GM23338 (cell line): ENCODE measurements at regions not wholly inside any gene's neighbourhood (a gene's known extent, or its start where the extent isn't known, plus 50 kb on each side); places are given as distances from the start of the nearest gene placed in this dataset.

Source experiments
- ATAC-seq: fragments of 200-7000 bp; cut with Tn5 transposase; 3 replicates; pipeline ENCODE4 v1.9.1; 2020
- DNase-seq: peaks from one replicate; pipeline ENCODE4 v3.0.0-alpha.2; 2015; ENCODE audit warnings: low spot score
- H2AFZ ChIP-seq: fragments of 200-600 bp; sonication (generic); 2 replicates; pipeline ENCODE4 v1.8.0; 2016; ENCODE audit warnings: antibody characterized with exemption, mild to moderate bottlenecking, moderate library complexity
- H3F3A ChIP-seq: fragments of 200-600 bp; sonication (generic); replicated peaks from 2 replicates; pipeline ENCODE4 v1.8.0; 2017; ENCODE audit warnings: antibody characterized with exemption, mixed run types, low read depth
- H3K27ac ChIP-seq: fragments of 200-600 bp; sonication (generic); 2 replicates; pipeline ENCODE4 v1.6.1; 2016; ENCODE audit warnings: low read depth
- H3K27me3 ChIP-seq: fragments of 200-600 bp; sonication (generic); 2 replicates; pipeline ENCODE4 v1.8.0; 2016; ENCODE audit warnings: mild to moderate bottlenecking, mixed run types, moderate library complexity; ENCODE audit not compliant: insufficient read depth
- H3K36me3 ChIP-seq: fragments of 200-600 bp; sonication (generic); 2 replicates; pipeline ENCODE4 v1.8.0; 2016; ENCODE audit warnings: mild to moderate bottlenecking; ENCODE audit not compliant: insufficient read depth
- H3K4me1 ChIP-seq: fragments of 200-600 bp; sonication (generic); 2 replicates; pipeline ENCODE4 v1.8.0; 2016; ENCODE audit warnings: mild to moderate bottlenecking, moderate library complexity; ENCODE audit not compliant: insufficient read depth
- H3K4me2 ChIP-seq: fragments of 200-600 bp; sonication (generic); 2 replicates; pipeline ENCODE4 v1.7.1; 2017; ENCODE audit warnings: mixed run types
- H3K4me3 ChIP-seq: fragments of 200-600 bp; sonication (generic); 2 replicates; pipeline ENCODE4 v1.6.1; 2016; ENCODE audit warnings: mixed run types
- H3K79me2 ChIP-seq: fragments of 200-600 bp; sonication (generic); replicated peaks from 2 replicates; pipeline ENCODE4 v1.8.0; 2017; ENCODE audit warnings: mild to moderate bottlenecking; ENCODE audit not compliant: insufficient read depth
- H3K9me2 ChIP-seq: fragments of 200-600 bp; sonication (generic); 2 replicates; pipeline ENCODE4 v1.8.0; 2017; ENCODE audit not compliant: insufficient read depth
- H4K20me1 ChIP-seq: fragments of 200-600 bp; sonication (generic); replicated peaks from 2 replicates; pipeline ENCODE4 v1.8.0; 2017; ENCODE audit warnings: mild to moderate bottlenecking; ENCODE audit not compliant: insufficient read depth
- H3K27ac Mint-ChIP-seq: 2 replicates; pipeline ENCODE4 v1.8.0; 2020; ENCODE audit warnings: inconsistent platforms, mild to moderate bottlenecking, moderate library complexity, mixed read lengths
- H3K27me3 Mint-ChIP-seq: 3 replicates; pipeline ENCODE4 v1.8.0; 2022; ENCODE audit warnings: low read depth, mild to moderate bottlenecking, moderate library complexity, mixed read lengths, inconsistent platforms; ENCODE audit not compliant: insufficient read depth, poor library complexity
- H3K36me3 Mint-ChIP-seq: 3 replicates; pipeline ENCODE4 v1.8.0; 2021; ENCODE audit warnings: low read depth, mild to moderate bottlenecking, inconsistent platforms, moderate library complexity, mixed read lengths
- H3K4me1 Mint-ChIP-seq: 3 replicates; pipeline ENCODE4 v1.8.0; 2020; ENCODE audit warnings: mild to moderate bottlenecking, inconsistent platforms, mixed read lengths
- H3K4me3 Mint-ChIP-seq: 3 replicates; pipeline ENCODE4 v1.8.0; 2021; ENCODE audit warnings: moderate library complexity, mild to moderate bottlenecking, inconsistent platforms, mixed read lengths
- H3K9me3 Mint-ChIP-seq: 3 replicates; pipeline ENCODE4 v1.8.0; 2020; ENCODE audit warnings: moderate library complexity, mild to moderate bottlenecking, inconsistent platforms, mixed read lengths
- CREB1 ChIP-seq: fragments of 250-450 bp; sonication (Bioruptor Pico); IDR thresholded peaks from 2 replicates; pipeline ENCODE4 v1.5.0; 2020; ENCODE audit warnings: low read depth, mild to moderate bottlenecking, moderate library complexity
- EZH2 ChIP-seq: fragments of 200-600 bp; sonication (generic); IDR thresholded peaks from one replicate; pipeline ENCODE4 v1.8.0; 2017; ENCODE audit warnings: antibody characterized with exemption, mild to moderate bottlenecking, low read depth; ENCODE audit not compliant: unreplicated experiment
- EZH2phosphoT487 ChIP-seq: fragments of 200-600 bp; sonication (generic); IDR thresholded peaks from one replicate; pipeline ENCODE4 v1.8.1; 2018; ENCODE audit warnings: antibody characterized with exemption; ENCODE audit not compliant: unreplicated experiment
- JUNB ChIP-seq: IDR thresholded peaks from one replicate; pipeline ENCODE4 v1.6.1; 2016; ENCODE audit warnings: antibody characterized with exemption; ENCODE audit not compliant: unreplicated experiment
- NANOG ChIP-seq: IDR thresholded peaks from 2 replicates; pipeline ENCODE4 v1.6.1; 2016; ENCODE audit warnings: antibody characterized with exemption, borderline replicate concordance
- POLR2AphosphoS5 ChIP-seq: IDR thresholded peaks from 2 replicates; pipeline ENCODE4 v1.6.1; 2016; ENCODE audit warnings: antibody characterized with exemption, low read depth
- STAT1 ChIP-seq: IDR thresholded peaks from one replicate; pipeline ENCODE4 v1.6.1; 2016; ENCODE audit warnings: antibody characterized with exemption; ENCODE audit not compliant: unreplicated experiment
- ZNF114 ChIP-seq: fragments of 250-450 bp; sonication (Bioruptor Pico); IDR thresholded peaks from 2 replicates; pipeline ENCODE4 v1.5.0; 2020; ENCODE audit warnings: mild to moderate bottlenecking, moderate library complexity
- ZNF331 ChIP-seq: fragments of 250-450 bp; sonication (Bioruptor Pico); IDR thresholded peaks from 2 replicates; pipeline ENCODE4 v1.5.0; 2020; ENCODE audit warnings: low read depth, mild to moderate bottlenecking, moderate library complexity
- TF ChIP-seq, protein P1 (sequence below): fragments of 250-450 bp; sonication (Bioruptor Pico); IDR thresholded peaks from 2 replicates; pipeline ENCODE4 v1.5.0; 2020; ENCODE audit warnings: mild to moderate bottlenecking, moderate library complexity
- TF ChIP-seq, protein P2 (sequence below): IDR thresholded peaks from 2 replicates; pipeline ENCODE4 v1.6.1; 2016; ENCODE audit warnings: antibody characterized with exemption
- TF ChIP-seq, protein P3 (sequence below), 2 experiments: fragments of 200-600 bp in 1 of 2; sonication (generic) in 1 of 2; conservative IDR thresholded peaks; 2 replicates each; pipeline versions ENCODE4 v1.5.1 to v1.6.1; 2016 to 2017; ENCODE audit warnings: antibody characterized with exemption in 2 of 2, low read depth in 2 of 2, mild to moderate bottlenecking in 2 of 2, moderate library complexity in 1 of 2
- TF ChIP-seq, protein P4 (sequence below): IDR thresholded peaks from one replicate; pipeline ENCODE4 v1.6.1; 2018; ENCODE audit warnings: antibody characterized with exemption; ENCODE audit not compliant: unreplicated experiment

DNA sequence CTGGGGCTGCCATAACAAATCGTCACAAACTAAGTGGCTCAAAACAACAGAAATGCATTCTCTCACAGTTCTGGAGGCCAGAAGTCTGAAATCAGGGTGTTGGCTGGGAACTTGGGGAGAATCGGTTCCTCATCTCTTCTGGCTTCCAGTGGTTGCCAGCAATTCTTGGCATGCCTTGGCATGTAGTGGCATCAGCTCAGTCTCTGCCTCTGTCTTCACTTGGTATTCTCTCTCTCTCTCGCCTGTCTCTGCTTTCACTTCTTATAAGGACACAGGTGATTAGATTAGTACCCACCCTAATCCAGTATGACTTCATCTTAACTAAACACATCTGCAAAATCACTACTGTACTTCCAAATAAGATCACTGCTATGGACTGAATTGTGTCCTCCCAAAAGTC is 695.4 kb upstream of the ID2 start:
- no peaks in the 10 kb centered on the region for H3K27me3 ChIP-seq
- H3K4me3 ChIP-seq = no peak overlapping the region
- H2AFZ ChIP-seq = no peak overlapping the region
- H3K27ac Mint-ChIP-seq = no peak overlapping the region
- DNase-seq (no peak), ATAC-seq (no peak)
- no peaks in the 10 kb centered on the region for H3K4me1 ChIP-seq
- H3K9me3 Mint-ChIP-seq = peaks cover 9% of the 10 kb centered on the region; the same call in 2 of the 3 replicates
- peaks cover 7% of the 10 kb centered on the region for H3K27me3 Mint-ChIP-seq
- TF ChIP-seq STAT1 (no peak), JUNB (no peak), CREB1 (no peak), ZNF331 (CRISPR knock-in tag) (no peak), EZH2phosphoT487 (no peak), EZH2 (no peak), NANOG (no peak), POLR2AphosphoS5 (no peak), ZNF114 (CRISPR knock-in tag) (no peak)
- TF ChIP-seq, protein P1, sequence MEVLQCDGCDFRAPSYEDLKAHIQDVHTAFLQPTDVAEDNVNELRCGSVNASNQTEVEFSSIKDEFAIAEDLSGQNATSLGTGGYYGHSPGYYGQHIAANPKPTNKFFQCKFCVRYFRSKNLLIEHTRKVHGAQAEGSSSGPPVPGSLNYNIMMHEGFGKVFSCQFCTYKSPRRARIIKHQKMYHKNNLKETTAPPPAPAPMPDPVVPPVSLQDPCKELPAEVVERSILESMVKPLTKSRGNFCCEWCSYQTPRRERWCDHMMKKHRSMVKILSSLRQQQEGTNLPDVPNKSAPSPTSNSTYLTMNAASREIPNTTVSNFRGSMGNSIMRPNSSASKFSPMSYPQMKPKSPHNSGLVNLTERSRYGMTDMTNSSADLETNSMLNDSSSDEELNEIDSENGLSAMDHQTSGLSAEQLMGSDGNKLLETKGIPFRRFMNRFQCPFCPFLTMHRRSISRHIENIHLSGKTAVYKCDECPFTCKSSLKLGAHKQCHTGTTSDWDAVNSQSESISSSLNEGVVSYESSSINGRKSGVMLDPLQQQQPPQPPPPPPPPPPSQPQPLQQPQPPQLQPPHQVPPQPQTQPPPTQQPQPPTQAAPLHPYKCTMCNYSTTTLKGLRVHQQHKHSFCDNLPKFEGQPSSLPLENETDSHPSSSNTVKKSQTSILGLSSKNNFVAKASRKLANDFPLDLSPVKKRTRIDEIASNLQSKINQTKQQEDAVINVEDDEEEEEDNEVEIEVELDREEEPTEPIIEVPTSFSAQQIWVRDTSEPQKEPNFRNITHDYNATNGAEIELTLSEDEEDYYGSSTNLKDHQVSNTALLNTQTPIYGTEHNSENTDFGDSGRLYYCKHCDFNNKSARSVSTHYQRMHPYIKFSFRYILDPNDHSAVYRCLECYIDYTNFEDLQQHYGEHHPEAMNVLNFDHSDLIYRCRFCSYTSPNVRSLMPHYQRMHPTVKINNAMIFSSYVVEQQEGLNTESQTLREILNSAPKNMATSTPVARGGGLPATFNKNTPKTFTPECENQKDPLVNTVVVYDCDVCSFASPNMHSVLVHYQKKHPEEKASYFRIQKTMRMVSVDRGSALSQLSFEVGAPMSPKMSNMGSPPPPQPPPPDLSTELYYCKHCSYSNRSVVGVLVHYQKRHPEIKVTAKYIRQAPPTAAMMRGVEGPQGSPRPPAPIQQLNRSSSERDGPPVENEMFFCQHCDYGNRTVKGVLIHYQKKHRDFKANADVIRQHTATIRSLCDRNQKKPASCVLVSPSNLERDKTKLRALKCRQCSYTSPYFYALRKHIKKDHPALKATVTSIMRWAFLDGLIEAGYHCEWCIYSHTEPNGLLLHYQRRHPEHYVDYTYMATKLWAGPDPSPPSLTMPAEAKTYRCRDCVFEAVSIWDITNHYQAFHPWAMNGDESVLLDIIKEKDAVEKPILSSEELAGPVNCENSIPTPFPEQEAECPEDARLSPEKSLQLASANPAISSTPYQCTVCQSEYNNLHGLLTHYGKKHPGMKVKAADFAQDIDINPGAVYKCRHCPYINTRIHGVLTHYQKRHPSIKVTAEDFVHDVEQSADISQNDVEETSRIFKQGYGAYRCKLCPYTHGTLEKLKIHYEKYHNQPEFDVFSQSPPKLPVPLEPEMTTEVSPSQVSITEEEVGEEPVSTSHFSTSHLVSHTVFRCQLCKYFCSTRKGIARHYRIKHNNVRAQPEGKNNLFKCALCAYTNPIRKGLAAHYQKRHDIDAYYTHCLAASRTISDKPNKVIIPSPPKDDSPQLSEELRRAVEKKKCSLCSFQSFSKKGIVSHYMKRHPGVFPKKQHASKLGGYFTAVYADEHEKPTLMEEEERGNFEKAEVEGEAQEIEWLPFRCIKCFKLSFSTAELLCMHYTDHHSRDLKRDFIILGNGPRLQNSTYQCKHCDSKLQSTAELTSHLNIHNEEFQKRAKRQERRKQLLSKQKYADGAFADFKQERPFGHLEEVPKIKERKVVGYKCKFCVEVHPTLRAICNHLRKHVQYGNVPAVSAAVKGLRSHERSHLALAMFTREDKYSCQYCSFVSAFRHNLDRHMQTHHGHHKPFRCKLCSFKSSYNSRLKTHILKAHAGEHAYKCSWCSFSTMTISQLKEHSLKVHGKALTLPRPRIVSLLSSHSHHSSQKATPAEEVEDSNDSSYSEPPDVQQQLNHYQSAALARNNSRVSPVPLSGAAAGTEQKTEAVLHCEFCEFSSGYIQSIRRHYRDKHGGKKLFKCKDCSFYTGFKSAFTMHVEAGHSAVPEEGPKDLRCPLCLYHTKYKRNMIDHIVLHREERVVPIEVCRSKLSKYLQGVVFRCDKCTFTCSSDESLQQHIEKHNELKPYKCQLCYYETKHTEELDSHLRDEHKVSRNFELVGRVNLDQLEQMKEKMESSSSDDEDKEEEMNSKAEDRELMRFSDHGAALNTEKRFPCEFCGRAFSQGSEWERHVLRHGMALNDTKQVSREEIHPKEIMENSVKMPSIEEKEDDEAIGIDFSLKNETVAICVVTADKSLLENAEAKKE (CRISPR knock-in tag) = no peak
- TF ChIP-seq, protein P2, sequence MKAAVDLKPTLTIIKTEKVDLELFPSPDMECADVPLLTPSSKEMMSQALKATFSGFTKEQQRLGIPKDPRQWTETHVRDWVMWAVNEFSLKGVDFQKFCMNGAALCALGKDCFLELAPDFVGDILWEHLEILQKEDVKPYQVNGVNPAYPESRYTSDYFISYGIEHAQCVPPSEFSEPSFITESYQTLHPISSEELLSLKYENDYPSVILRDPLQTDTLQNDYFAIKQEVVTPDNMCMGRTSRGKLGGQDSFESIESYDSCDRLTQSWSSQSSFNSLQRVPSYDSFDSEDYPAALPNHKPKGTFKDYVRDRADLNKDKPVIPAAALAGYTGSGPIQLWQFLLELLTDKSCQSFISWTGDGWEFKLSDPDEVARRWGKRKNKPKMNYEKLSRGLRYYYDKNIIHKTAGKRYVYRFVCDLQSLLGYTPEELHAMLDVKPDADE = no peak
- TF ChIP-seq, protein P3, sequence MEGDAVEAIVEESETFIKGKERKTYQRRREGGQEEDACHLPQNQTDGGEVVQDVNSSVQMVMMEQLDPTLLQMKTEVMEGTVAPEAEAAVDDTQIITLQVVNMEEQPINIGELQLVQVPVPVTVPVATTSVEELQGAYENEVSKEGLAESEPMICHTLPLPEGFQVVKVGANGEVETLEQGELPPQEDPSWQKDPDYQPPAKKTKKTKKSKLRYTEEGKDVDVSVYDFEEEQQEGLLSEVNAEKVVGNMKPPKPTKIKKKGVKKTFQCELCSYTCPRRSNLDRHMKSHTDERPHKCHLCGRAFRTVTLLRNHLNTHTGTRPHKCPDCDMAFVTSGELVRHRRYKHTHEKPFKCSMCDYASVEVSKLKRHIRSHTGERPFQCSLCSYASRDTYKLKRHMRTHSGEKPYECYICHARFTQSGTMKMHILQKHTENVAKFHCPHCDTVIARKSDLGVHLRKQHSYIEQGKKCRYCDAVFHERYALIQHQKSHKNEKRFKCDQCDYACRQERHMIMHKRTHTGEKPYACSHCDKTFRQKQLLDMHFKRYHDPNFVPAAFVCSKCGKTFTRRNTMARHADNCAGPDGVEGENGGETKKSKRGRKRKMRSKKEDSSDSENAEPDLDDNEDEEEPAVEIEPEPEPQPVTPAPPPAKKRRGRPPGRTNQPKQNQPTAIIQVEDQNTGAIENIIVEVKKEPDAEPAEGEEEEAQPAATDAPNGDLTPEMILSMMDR (conservative IDR thresholded peaks at IDR 0.05; ENCODE audit: low read depth in 2 of 2) = no peak
- TF ChIP-seq, protein P4, sequence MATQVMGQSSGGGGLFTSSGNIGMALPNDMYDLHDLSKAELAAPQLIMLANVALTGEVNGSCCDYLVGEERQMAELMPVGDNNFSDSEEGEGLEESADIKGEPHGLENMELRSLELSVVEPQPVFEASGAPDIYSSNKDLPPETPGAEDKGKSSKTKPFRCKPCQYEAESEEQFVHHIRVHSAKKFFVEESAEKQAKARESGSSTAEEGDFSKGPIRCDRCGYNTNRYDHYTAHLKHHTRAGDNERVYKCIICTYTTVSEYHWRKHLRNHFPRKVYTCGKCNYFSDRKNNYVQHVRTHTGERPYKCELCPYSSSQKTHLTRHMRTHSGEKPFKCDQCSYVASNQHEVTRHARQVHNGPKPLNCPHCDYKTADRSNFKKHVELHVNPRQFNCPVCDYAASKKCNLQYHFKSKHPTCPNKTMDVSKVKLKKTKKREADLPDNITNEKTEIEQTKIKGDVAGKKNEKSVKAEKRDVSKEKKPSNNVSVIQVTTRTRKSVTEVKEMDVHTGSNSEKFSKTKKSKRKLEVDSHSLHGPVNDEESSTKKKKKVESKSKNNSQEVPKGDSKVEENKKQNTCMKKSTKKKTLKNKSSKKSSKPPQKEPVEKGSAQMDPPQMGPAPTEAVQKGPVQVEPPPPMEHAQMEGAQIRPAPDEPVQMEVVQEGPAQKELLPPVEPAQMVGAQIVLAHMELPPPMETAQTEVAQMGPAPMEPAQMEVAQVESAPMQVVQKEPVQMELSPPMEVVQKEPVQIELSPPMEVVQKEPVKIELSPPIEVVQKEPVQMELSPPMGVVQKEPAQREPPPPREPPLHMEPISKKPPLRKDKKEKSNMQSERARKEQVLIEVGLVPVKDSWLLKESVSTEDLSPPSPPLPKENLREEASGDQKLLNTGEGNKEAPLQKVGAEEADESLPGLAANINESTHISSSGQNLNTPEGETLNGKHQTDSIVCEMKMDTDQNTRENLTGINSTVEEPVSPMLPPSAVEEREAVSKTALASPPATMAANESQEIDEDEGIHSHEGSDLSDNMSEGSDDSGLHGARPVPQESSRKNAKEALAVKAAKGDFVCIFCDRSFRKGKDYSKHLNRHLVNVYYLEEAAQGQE = no peak
- H3F3A ChIP-seq = no peaks in the 10 kb centered on the region
- no peaks in the 10 kb centered on the region for H3K79me2 ChIP-seq
- H3K4me3 Mint-ChIP-seq = no peak overlapping the region
- peaks cover 36% of the 10 kb centered on the region for H3K9me2 ChIP-seq
- H3K27ac ChIP-seq = no peak overlapping the region
- H3K36me3 ChIP-seq = no peaks in the 10 kb centered on the region
- H4K20me1 ChIP-seq = no peaks in the 10 kb centered on the region
- H3K4me1 Mint-ChIP-seq = no peaks in the 10 kb centered on the region; the same call in 2 of the 3 replicates
- H3K36me3 Mint-ChIP-seq = peaks cover 8% of the 10 kb centered on the region; the same call in 2 of the 3 replicates
- no peak overlapping the region for H3K4me2 ChIP-seq
